ENCODE measurements at regions not wholly inside any gene's neighbourhood (a gene's known extent, or its start where the extent isn't known, plus 50 kb on each side); places are given as distances from the start of the nearest gene placed in this dataset.

GRCh38 chr3:31022716-31023115 is 128.3 kb upstream of the GADL1 start:
- no peak overlapping the region for H2BK20ac ChIP-seq (ENCODE audit: low read depth, low read length, poor library complexity, severe bottlenecking)
- no peak for TF ChIP-seq CTCF (conservative IDR thresholded peaks at IDR 0.05)
- H3T11ph ChIP-seq (ENCODE audit: low read length) = no peak overlapping the region
- H3K79me2 ChIP-seq (ENCODE audit: insufficient read depth, low read length) = no peaks in the 10 kb centered on the region
- no peak overlapping the region for H2AK5ac ChIP-seq (ENCODE audit: insufficient read length, low read length)
- H3K27me3 Mint-ChIP-seq (ENCODE audit: low read depth) = peaks cover 4% of the 10 kb centered on the region
- no peak overlapping the region for H2AFZ ChIP-seq (ENCODE audit: low read length)
- H3K4me1 ChIP-seq (ENCODE audit: insufficient read depth, low read length) = no peaks in the 10 kb centered on the region
- H3K18ac ChIP-seq (ENCODE audit: insufficient read length, low read depth, low read length) = no peak overlapping the region
- H2BK15ac ChIP-seq (ENCODE audit: low read depth, low read length) = no peak overlapping the region
- no peak overlapping the region for H4K8ac ChIP-seq (replicated peaks; ENCODE audit: insufficient read length, low read depth, low read length)
- H3K27ac ChIP-seq (ENCODE audit: insufficient read length, low read depth, low read length) = no peak overlapping the region
- H3K79me1 ChIP-seq (ENCODE audit: insufficient read depth, low read depth, low read length, poor library complexity, severe bottlenecking) = no peaks in the 10 kb centered on the region
- no peak overlapping the region for H2BK12ac ChIP-seq (ENCODE audit: insufficient read length, low read depth, low read length)
- H3K14ac ChIP-seq (ENCODE audit: insufficient read depth, low read length) = no peak overlapping the region
- H3K9me3 Mint-ChIP-seq = peaks cover 5 to 10% of the 10 kb centered on the region in 2 experiments; a peak in 3 of 5 replicates
- H2BK120ac ChIP-seq (ENCODE audit: low read depth, low read length, poor library complexity, severe bottlenecking) = no peak overlapping the region
- H3K4ac ChIP-seq (ENCODE audit: low read depth, low read length) = no peak overlapping the region
- H3K4me2 ChIP-seq (ENCODE audit: insufficient read depth, insufficient read length, low read length) = no peak overlapping the region
- peaks cover 0 to 5% of the 10 kb centered on the region in 2 experiments; a peak in 1 of 4 replicates for H3K4me1 Mint-ChIP-seq
- H3K23ac ChIP-seq (ENCODE audit: insufficient read length, low read depth, low read length) = no peak overlapping the region
- H3K27ac Mint-ChIP-seq = no peak overlapping the region
- no peak overlapping the region for H2BK5ac ChIP-seq (ENCODE audit: insufficient read length, low read length)
- no peaks in the 10 kb centered on the region for H3K27me3 ChIP-seq (ENCODE audit: insufficient read depth, low read length)
- no peak overlapping the region for H3K9ac ChIP-seq (ENCODE audit: extremely low read depth, insufficient read length, low read length)
- no peaks in the 10 kb centered on the region for H3K23me2 ChIP-seq (ENCODE audit: insufficient read length, low read depth, low read length, poor library complexity, severe bottlenecking)
- no peak for DNase-seq
- H3K4me3 Mint-ChIP-seq = no peak overlapping the region
- H4K5ac ChIP-seq (ENCODE audit: insufficient read length, low read depth, low read length) = no peak overlapping the region
- no peak overlapping the region for H3K56ac ChIP-seq (ENCODE audit: insufficient read length, low read depth, low read length)
- H4K20me1 ChIP-seq (ENCODE audit: control insufficient read depth, insufficient read depth, insufficient read length) = no peaks in the 10 kb centered on the region
- no peak overlapping the region for H4K91ac ChIP-seq (ENCODE audit: insufficient read length, low read depth, low read length)
- H3K9me3 ChIP-seq (ENCODE audit: control insufficient read depth, low read depth, low read length) = no peaks in the 10 kb centered on the region
- H3K36me3 Mint-ChIP-seq (ENCODE audit: insufficient read depth in 1 of 3, low read depth in 3 of 3) = peaks cover 4 to 10% (median 7%) of the 10 kb centered on the region in 3 experiments; a peak in 5 of 7 replicates
